Karpas-422 (cell line): ENCODE measurements at regions not wholly inside any gene's neighbourhood (a gene's known extent, or its start where the extent isn't known, plus 50 kb on each side); places are given as distances from the start of the nearest gene placed in this dataset.

Experiments used
- DNase-seq: peaks from one replicate; pipeline ENCODE4 v3.0.0-alpha.2; 2015
- H2AFZ ChIP-seq: fragments of 200-600 bp; sonication (generic); 2 replicates; pipeline ENCODE4 v1.6.1; 2014; ENCODE audit warnings: antibody characterized with exemption, low read length, mixed read lengths
- H3K27ac ChIP-seq: fragments of 200-600 bp; sonication (generic); 2 replicates; pipeline ENCODE4 v1.5.1; 2014; ENCODE audit warnings: mild to moderate bottlenecking, low read length, moderate library complexity
- H3K27me3 ChIP-seq: fragments of 200-600 bp; sonication (generic); 2 replicates; pipeline ENCODE4 v1.6.1; 2014; ENCODE audit warnings: low read length, mixed read lengths
- H3K36me3 ChIP-seq: fragments of 200-600 bp; sonication (generic); 2 replicates; pipeline ENCODE4 v1.6.1; 2014; ENCODE audit warnings: low read length, mixed read lengths; ENCODE audit not compliant: insufficient read depth
- H3K4me1 ChIP-seq: fragments of 200-600 bp; sonication (generic); 2 replicates; pipeline ENCODE4 v1.6.1; 2014; ENCODE audit warnings: mild to moderate bottlenecking, low read length, mixed read lengths
- H3K4me2 ChIP-seq: fragments of 200-600 bp; sonication (generic); 2 replicates; pipeline ENCODE4 v1.6.1; 2014; ENCODE audit warnings: low read length, low read depth, mild to moderate bottlenecking; ENCODE audit not compliant: poor library complexity, severe bottlenecking
- H3K4me3 ChIP-seq: fragments of 200-600 bp; sonication (generic); 2 replicates; pipeline ENCODE4 v1.5.1; 2014; ENCODE audit warnings: mild to moderate bottlenecking, antibody characterized with exemption, low read length, mixed read lengths
- H3K79me2 ChIP-seq: fragments of 200-600 bp; sonication (generic); 2 replicates; pipeline ENCODE4 v1.6.1; 2014; ENCODE audit warnings: mild to moderate bottlenecking, low read length, mixed read lengths
- H3K9ac ChIP-seq: fragments of 200-600 bp; sonication (generic); 2 replicates; pipeline ENCODE4 v1.6.0; 2014; ENCODE audit warnings: low read length
- H3K9me2 ChIP-seq: fragments of 200-600 bp; sonication (generic), shearing (Covaris generic); replicated peaks from 2 replicates; pipeline ENCODE4 v1.6.0; 2014; ENCODE audit warnings: mild to moderate bottlenecking, low read length, moderate library complexity; ENCODE audit not compliant: insufficient read depth
- H3K9me3 ChIP-seq: fragments of 300-700, 200-600 bp; sonication (generic); 2 replicates; pipeline ENCODE4 v1.6.1; 2014; ENCODE audit warnings: low read length, mixed read lengths
- H4K20me1 ChIP-seq: fragments of 200-600 bp; sonication (generic); 2 replicates; pipeline ENCODE4 v1.6.1; 2014; ENCODE audit warnings: mild to moderate bottlenecking, antibody characterized with exemption, low read length, low read depth; ENCODE audit not compliant: insufficient read depth

DNA sequence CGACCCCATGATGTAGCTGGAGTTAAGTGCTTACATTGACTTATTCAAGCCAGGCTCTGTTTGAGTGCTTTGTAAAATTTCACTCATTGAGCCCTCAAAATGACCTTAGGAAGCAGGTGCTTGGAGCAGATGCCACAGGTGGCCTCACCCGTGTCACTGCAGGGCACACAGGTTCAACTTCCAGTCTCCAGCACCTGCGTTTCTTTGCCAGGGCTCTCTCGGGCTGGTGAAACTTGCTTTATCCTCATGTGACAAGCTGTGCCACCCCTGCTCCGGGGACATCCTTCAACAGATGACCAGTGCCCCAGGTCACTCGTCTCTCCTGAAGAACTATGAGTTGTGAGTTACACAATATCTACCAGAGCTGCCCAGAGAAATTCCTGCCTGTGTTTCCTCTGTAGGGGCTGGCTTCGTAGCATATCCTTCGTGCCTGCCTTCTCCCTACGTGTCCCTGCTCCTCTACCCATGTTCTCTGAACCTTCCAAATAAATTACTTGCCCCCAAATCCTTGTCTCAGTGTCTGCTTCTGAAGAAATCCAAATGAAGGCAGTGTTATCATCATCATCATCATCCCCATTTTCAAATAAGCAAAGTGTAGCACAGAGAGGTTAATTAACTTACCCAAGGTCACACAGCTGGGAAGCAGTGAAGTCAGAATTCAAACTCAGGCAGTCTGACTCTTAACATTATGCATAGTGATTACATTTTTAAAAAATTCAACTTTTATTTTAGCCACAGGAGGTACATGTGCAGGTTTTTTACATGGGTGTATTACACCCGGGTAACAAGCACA is 352.5 kb downstream of the NPIPA8 start:
- Histone ChIP-seq H3K27me3 (no peaks in the 10 kb centered on the region), H3K79me2 (no peaks in the 10 kb centered on the region), H3K9me2 (no peaks in the 10 kb centered on the region), H3K4me2 (no peak overlapping the region), H3K36me3 (no peaks in the 10 kb centered on the region), H3K4me1 (peaks cover 6% of the 10 kb centered on the region), H3K9ac (no peak overlapping the region), H3K4me3 (no peak overlapping the region), H4K20me1 (no peaks in the 10 kb centered on the region), H3K9me3 (no peaks in the 10 kb centered on the region), H3K27ac (no peak overlapping the region), H2AFZ (no peak overlapping the region)
- no peak for DNase-seq

DNA sequence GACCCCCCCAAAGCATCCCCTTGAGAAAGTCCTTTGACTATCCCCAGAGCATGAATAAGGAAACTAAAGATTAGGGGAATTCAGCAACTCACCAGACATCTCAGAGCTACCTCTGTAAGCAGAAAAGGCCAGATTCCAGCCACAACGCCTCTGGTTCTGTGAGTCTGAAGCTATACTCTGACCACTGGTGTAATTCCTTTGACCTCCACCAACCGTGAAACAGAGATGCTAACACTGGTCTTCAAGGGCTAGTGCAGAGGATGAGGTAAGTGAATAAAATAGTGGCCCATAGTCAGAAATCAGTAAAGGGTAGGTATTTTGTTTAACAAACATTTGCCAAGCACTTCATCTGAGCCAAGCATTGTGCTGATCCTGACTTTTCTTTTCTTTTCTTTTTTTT is 353.4 kb downstream of the NPIPA8 start:
- no peaks in the 10 kb centered on the region for H3K9me3 ChIP-seq
- no peaks in the 10 kb centered on the region for H3K27me3 ChIP-seq
- H3K9me2 ChIP-seq: no peaks in the 10 kb centered on the region
- H3K79me2 ChIP-seq: no peaks in the 10 kb centered on the region
- H2AFZ ChIP-seq: no peak overlapping the region
- no peaks in the 10 kb centered on the region for H4K20me1 ChIP-seq
- H3K4me1 ChIP-seq: peaks cover 6% of the 10 kb centered on the region
- no peak overlapping the region for H3K27ac ChIP-seq
- DNase-seq: no peak
- no peak overlapping the region for H3K9ac ChIP-seq
- no peak overlapping the region for H3K4me3 ChIP-seq
- no peaks in the 10 kb centered on the region for H3K36me3 ChIP-seq
- no peak overlapping the region for H3K4me2 ChIP-seq

- Histone ChIP-seq H3K9me2 (no peaks in the 10 kb centered on the region), H2AFZ (no peak overlapping the region), H3K79me2 (no peaks in the 10 kb centered on the region), H3K4me3 (no peak overlapping the region), H3K9me3 (no peaks in the 10 kb centered on the region), H3K27ac (no peak overlapping the region), H4K20me1 (no peaks in the 10 kb centered on the region), H3K36me3 (no peaks in the 10 kb centered on the region), H3K9ac (no peak overlapping the region), H3K4me1 (peaks cover 6% of the 10 kb centered on the region), H3K4me2 (no peak overlapping the region), H3K27me3 (no peaks in the 10 kb centered on the region)
- no peak for DNase-seq
Measured at GRCh38 chr16:17977260-17977659, 359.3 kb downstream of the NPIPA8 start.

- Histone ChIP-seq H3K27me3 (no peaks in the 10 kb centered on the region), H3K79me2 (no peaks in the 10 kb centered on the region), H3K4me1 (no peaks in the 10 kb centered on the region), H3K9ac (no peak overlapping the region), H3K36me3 (no peaks in the 10 kb centered on the region), H3K9me3 (no peaks in the 10 kb centered on the region), H3K4me3 (no peak overlapping the region), H3K9me2 (no peaks in the 10 kb centered on the region), H3K4me2 (no peak overlapping the region), H3K27ac (no peak overlapping the region), H4K20me1 (no peaks in the 10 kb centered on the region), H2AFZ (no peak overlapping the region)
- no peak for DNase-seq
Measured at GRCh38 chr16:17972460-17972943, 364.0 kb downstream of the NPIPA8 start.

DNA sequence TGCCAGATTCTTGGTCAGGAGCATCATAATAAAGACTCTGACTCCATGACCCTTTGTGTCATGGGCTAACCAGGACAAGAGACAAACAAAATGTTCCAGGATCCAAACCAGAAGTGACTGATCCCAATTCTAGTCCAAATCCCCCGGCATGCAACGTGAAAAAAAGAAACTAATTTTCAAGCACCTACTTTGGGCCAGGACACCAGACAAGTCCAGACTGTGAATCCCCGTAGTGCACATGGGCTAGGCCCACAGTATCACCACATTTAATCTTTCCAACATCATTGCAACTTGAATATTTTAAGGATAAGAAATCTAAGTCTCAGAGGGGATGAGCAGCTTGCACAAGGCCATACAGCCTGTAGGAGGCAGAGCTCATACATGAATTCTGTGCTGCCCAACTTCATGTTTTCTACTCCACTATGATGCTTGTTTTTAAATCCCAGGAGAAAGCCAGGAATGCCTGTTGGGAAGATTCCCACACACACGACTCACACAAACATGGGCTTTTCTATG is 365.7 kb downstream of the NPIPA8 start:
- Histone ChIP-seq H3K4me2 (no peak overlapping the region), H3K79me2 (no peaks in the 10 kb centered on the region), H3K4me3 (no peak overlapping the region), H3K9me2 (no peaks in the 10 kb centered on the region), H3K4me1 (no peaks in the 10 kb centered on the region), H3K27me3 (no peaks in the 10 kb centered on the region), H3K9ac (no peak overlapping the region), H3K9me3 (no peaks in the 10 kb centered on the region), H3K27ac (no peak overlapping the region), H2AFZ (no peak overlapping the region), H3K36me3 (no peaks in the 10 kb centered on the region), H4K20me1 (no peaks in the 10 kb centered on the region)
- DNase-seq: peak; percentile 51

GRCh38 chr16:17970157-17970765 is 366.3 kb downstream of the NPIPA8 start:
- Histone ChIP-seq H3K9me2 (no peaks in the 10 kb centered on the region), H2AFZ (no peak overlapping the region), H3K9me3 (no peaks in the 10 kb centered on the region), H3K4me2 (no peak overlapping the region), H3K79me2 (no peaks in the 10 kb centered on the region), H3K27ac (no peak overlapping the region), H3K36me3 (no peaks in the 10 kb centered on the region), H3K4me3 (no peak overlapping the region), H3K4me1 (no peaks in the 10 kb centered on the region), H3K9ac (no peak overlapping the region), H3K27me3 (no peaks in the 10 kb centered on the region), H4K20me1 (no peaks in the 10 kb centered on the region)
- DNase-seq: no peak

- H3K27ac ChIP-seq: no peak overlapping the region
- no peaks in the 10 kb centered on the region for H3K4me1 ChIP-seq
- no peaks in the 10 kb centered on the region for H3K36me3 ChIP-seq
- H3K9ac ChIP-seq: no peak overlapping the region
- no peak overlapping the region for H3K4me3 ChIP-seq
- no peak for DNase-seq
- H2AFZ ChIP-seq: no peak overlapping the region
- no peak overlapping the region for H3K4me2 ChIP-seq
- H3K9me3 ChIP-seq: no peaks in the 10 kb centered on the region
- H3K79me2 ChIP-seq: no peaks in the 10 kb centered on the region
- no peaks in the 10 kb centered on the region for H3K27me3 ChIP-seq
- H4K20me1 ChIP-seq: no peaks in the 10 kb centered on the region
- H3K9me2 ChIP-seq: no peaks in the 10 kb centered on the region
Measured at GRCh38 chr16:17965133-17965900, 371.2 kb downstream of the NPIPA8 start.

GRCh38 chr16:17964196-17964595 is 372.3 kb downstream of the NPIPA8 start:
- Histone ChIP-seq H4K20me1 (no peaks in the 10 kb centered on the region), H3K27me3 (no peaks in the 10 kb centered on the region), H3K4me2 (no peak overlapping the region), H3K79me2 (no peaks in the 10 kb centered on the region), H3K27ac (no peak overlapping the region), H3K9me3 (no peaks in the 10 kb centered on the region), H3K9ac (no peak overlapping the region), H3K4me1 (no peaks in the 10 kb centered on the region), H3K9me2 (no peaks in the 10 kb centered on the region), H3K4me3 (no peak overlapping the region), H2AFZ (no peak overlapping the region), H3K36me3 (no peaks in the 10 kb centered on the region)
- no peak for DNase-seq
